Peyer's patch (tissue), 4 donors: ENCODE measurements at regions not wholly inside any gene's neighbourhood (a gene's known extent, or its start where the extent isn't known, plus 50 kb on each side); places are given as distances from the start of the nearest gene placed in this dataset.
"Not testable (repeated sequence)": the region's sequence is repeated elsewhere in the genome, so short reads cannot be mapped to it uniquely, and the experiment has no call there.

ENCODE experiments used
- CTCF ChIP-seq, 6 experiments: fragments of 450-650 bp in 4 of 6; fragments of 200-600 bp in 2 of 6; sonication (generic) in 1 of 6; IDR thresholded peaks; one replicate each; pipeline ENCODE4 v1.5.1; 2017 to 2019; ENCODE audit warnings: antibody characterized with exemption in 6 of 6, mild to moderate bottlenecking in 3 of 6, moderate library complexity in 1 of 6
- POLR2A ChIP-seq, 2 donors: fragments of 450-650 bp; IDR thresholded peaks; one replicate each; pipeline ENCODE4 v1.5.1; 2017; ENCODE audit warnings: antibody characterized with exemption in 2 of 2, mild to moderate bottlenecking in 2 of 2, moderate library complexity in 2 of 2

GRCh38 chr2:89171174-89171519 lies 479.7 kb downstream of the RPIA start:
- not testable (repeated sequence) for TF ChIP-seq POLR2A, CTCF (IDR thresholded peaks at IDR 0.05)
